Endothelial cell of umbilical vein (primary cell): ENCODE measurements at regions not wholly inside any gene's neighbourhood (a gene's known extent, or its start where the extent isn't known, plus 50 kb on each side); places are given as distances from the start of the nearest gene placed in this dataset.

Experiments used
- BruUV-seq: library from RNA; stranded (reverse); fragments of 400-500 nt; replicated peaks from 2 replicates; lab custom pipeline; 2021; lab: Mats Ljungman, UMichigan
- CTCF ChIA-PET: fragments of 300-600, 350-600 bp; sonication (Branson Sonifier 250); formaldehyde crosslinking; loops from one replicate; lab custom pipeline; 2021; ENCODE audit warnings: antibody characterized with exemption, inconsistent platforms; lab: Charles Lee
- POLR2A ChIA-PET: fragments of 300-600, 350-600 bp; sonication (Branson Sonifier 250); formaldehyde crosslinking; loops from one replicate; lab custom pipeline; 2021; ENCODE audit warnings: antibody characterized with exemption, inconsistent platforms; lab: Charles Lee
- DNase-seq: peaks from one replicate; pipeline ENCODE4 v3.0.0-alpha.2; 2011; ENCODE audit warnings: low read depth, low spot score
- FAIRE-seq: peaks from 2 replicates; lab custom pipeline; 2011; peaks lifted over from hg19 to GRCh38; lab: Jason Lieb, UNC
- H2AFZ ChIP-seq: 2 replicates; pipeline ENCODE4 v1.6.0; 2012; ENCODE audit warnings: low read depth, low read length, control low read depth, inconsistent platforms
- H3K27ac ChIP-seq: 2 replicates; pipeline ENCODE4 v1.5.1; 2011; ENCODE audit warnings: low read depth, mild to moderate bottlenecking, control low read depth, low read length, moderate library complexity; ENCODE audit not compliant: insufficient read depth
- H3K27me3 ChIP-seq, 2 experiments: 2 replicates each; pipeline versions ENCODE4 v1.6.0 to v1.6.1; 2011; ENCODE audit warnings: low read length in 2 of 2, mixed read lengths in 1 of 2; ENCODE audit not compliant: control insufficient read depth in 2 of 2, insufficient read depth in 2 of 2
- H3K36me3 ChIP-seq, 2 experiments: 2 replicates in 1 of 2; 3 replicates in 1 of 2; pipeline ENCODE4 v1.5.1; 2011; ENCODE audit warnings: low read length in 2 of 2, mild to moderate bottlenecking in 1 of 2, moderate library complexity in 1 of 2; ENCODE audit not compliant: control insufficient read depth in 2 of 2, insufficient read depth in 2 of 2; ENCODE audit errors: extremely low read depth in 1 of 2
- H3K4me1 ChIP-seq: 3 replicates; pipeline ENCODE4 v1.5.1; 2011; ENCODE audit warnings: mild to moderate bottlenecking, low read length; ENCODE audit not compliant: control insufficient read depth, insufficient read depth; ENCODE audit errors: extremely low read depth
- H3K4me2 ChIP-seq: 2 replicates; pipeline ENCODE4 v1.6.1; 2011; ENCODE audit warnings: low read length, control low read depth, mixed read lengths; ENCODE audit not compliant: insufficient read depth
- H3K4me3 ChIP-seq, 3 experiments: fragments of 200-600 bp in 1 of 3; sonication (generic), shearing (Covaris generic) in 1 of 3; replicated peaks in 1 of 3; 2 replicates each; pipeline ENCODE4 v1.5.1; 2011 to 2016; ENCODE audit warnings: control low read depth in 3 of 3, low read length in 3 of 3, mild to moderate bottlenecking in 2 of 3, inconsistent platforms in 1 of 3, low read depth in 1 of 3, moderate library complexity in 1 of 3; ENCODE audit not compliant: insufficient read depth in 1 of 3
- H3K79me2 ChIP-seq: 2 replicates; pipeline ENCODE4 v1.6.0; 2012; ENCODE audit warnings: low read length, inconsistent platforms; ENCODE audit not compliant: control insufficient read depth, insufficient read depth
- H3K9ac ChIP-seq: replicated peaks from 2 replicates; pipeline ENCODE3; 2011; ENCODE audit warnings: low read length, control low read depth; ENCODE audit not compliant: insufficient read depth; ENCODE audit errors: extremely low read depth
- H3K9me1 ChIP-seq: replicated peaks from 3 replicates; pipeline ENCODE4 v1.6.0; 2011; ENCODE audit warnings: mild to moderate bottlenecking, low read length; ENCODE audit not compliant: control insufficient read depth, insufficient read depth; ENCODE audit errors: extremely low read depth
- H3K9me3 ChIP-seq: replicated peaks from 2 replicates; pipeline ENCODE4 v1.5.1; 2012; ENCODE audit warnings: low read length, inconsistent platforms; ENCODE audit not compliant: control insufficient read depth, insufficient read depth
- H4K20me1 ChIP-seq: replicated peaks from 2 replicates; pipeline ENCODE3; 2011; ENCODE audit warnings: mild to moderate bottlenecking, low read length; ENCODE audit not compliant: control insufficient read depth, insufficient read depth; ENCODE audit errors: extremely low read depth
- EZH2 ChIP-seq: IDR thresholded peaks from 2 replicates; pipeline ENCODE4 v1.6.1; 2012; ENCODE audit warnings: borderline replicate concordance, low read depth, mild to moderate bottlenecking, moderate library complexity, low read length, inconsistent platforms; ENCODE audit not compliant: severe bottlenecking
- FOS ChIP-seq: IDR thresholded peaks from 2 replicates; pipeline ENCODE4 v1.6.1; 2011; ENCODE audit warnings: mild to moderate bottlenecking, low read length, moderate library complexity, borderline replicate concordance; ENCODE audit not compliant: insufficient read depth
- GATA2 ChIP-seq: IDR thresholded peaks from 2 replicates; pipeline ENCODE4 v1.7.0; 2011; ENCODE audit warnings: low read depth, mild to moderate bottlenecking, moderate library complexity, mixed read lengths, low read length; ENCODE audit not compliant: insufficient read length, insufficient read depth
- JUN ChIP-seq: IDR thresholded peaks from 2 replicates; pipeline ENCODE4 v1.6.1; 2011; ENCODE audit warnings: borderline replicate concordance, low read depth; ENCODE audit not compliant: insufficient read length, insufficient read depth
- MYC ChIP-seq: IDR thresholded peaks from one replicate; pipeline ENCODE4 v1.6.1; 2011; ENCODE audit warnings: mild to moderate bottlenecking, low read depth, low read length
- POLR2A ChIP-seq: IDR thresholded peaks from 2 replicates; pipeline ENCODE4 v1.6.1; 2012; ENCODE audit warnings: low read depth, mild to moderate bottlenecking, control low read depth, low read length
- POLR2AphosphoS5 ChIP-seq: IDR thresholded peaks from 2 replicates; pipeline ENCODE4 v1.6.1; 2012; ENCODE audit warnings: low read depth, mild to moderate bottlenecking, control low read depth, low read length, moderate library complexity; ENCODE audit not compliant: insufficient read depth
- dilution Hi-C: fragments of 300-500 bp; cut with MboI; formaldehyde crosslinking; loops from one replicate; pipeline ENCODE4 v1.15.0; 2019; ENCODE audit warnings: low sequenced_read_pairs; ENCODE audit not compliant: extremely low pct_ligation_motif_present
- intact Hi-C: fragments of 100-400 bp; cut with micrococcal nuclease; formaldehyde crosslinking; loops from one replicate; pipeline ENCODE4 v1.10.0; 2022
- TF ChIP-seq, protein P1 (sequence below): IDR thresholded peaks from 2 replicates; pipeline ENCODE4 v1.6.1; 2011; ENCODE audit not compliant: insufficient read depth, insufficient read length
- TF ChIP-seq, protein P2 (sequence below), 2 donors: IDR thresholded peaks; 1 replicate in 1 of 2; 2 replicates in 1 of 2; pipeline ENCODE4 v1.5.1; 2011; ENCODE audit warnings: low read length in 2 of 2, mild to moderate bottlenecking in 2 of 2, moderate library complexity in 2 of 2, control low read depth in 1 of 2, inconsistent platforms in 1 of 2, low read depth in 1 of 2; ENCODE audit not compliant: insufficient read depth in 1 of 2; ENCODE audit errors: extremely low read depth in 1 of 2

DNA sequence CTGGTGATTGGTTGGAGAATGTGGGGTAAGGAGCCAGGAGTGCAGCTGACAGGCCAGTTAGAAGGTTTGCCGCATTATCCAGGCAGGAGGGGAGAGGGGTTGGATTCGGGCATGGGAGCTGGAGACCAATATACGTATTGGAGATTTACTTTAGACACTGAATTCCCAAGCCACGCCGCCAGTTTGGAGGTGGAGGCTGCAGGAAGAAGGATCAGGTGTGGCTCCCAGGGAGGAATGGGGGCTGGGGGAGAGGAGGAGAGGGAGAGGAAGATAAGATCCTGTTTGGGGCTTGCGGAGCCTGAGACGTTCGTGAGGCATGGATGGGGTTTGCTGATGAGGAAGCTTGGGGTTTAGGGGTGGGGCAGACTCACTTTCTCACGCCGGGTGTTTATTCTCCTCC lies 155.1 kb upstream of the IGSF21 start:
- FAIRE-seq: no peak
- ChIA-PET CTCF (no interaction called here), POLR2A (no interaction called here)
- Histone ChIP-seq H3K4me2 (no peak overlapping the region), H2AFZ (no peak overlapping the region), H3K4me1 (no peaks in the 10 kb centered on the region), H4K20me1 (no peaks in the 10 kb centered on the region), H3K9me1 (no peaks in the 10 kb centered on the region), H3K79me2 (no peaks in the 10 kb centered on the region), H3K27ac (no peak overlapping the region), H3K4me3 (no peak overlapping the region), H3K36me3 (no peaks in the 10 kb centered on the region), H3K27me3 (no peaks in the 10 kb centered on the region), H3K9ac (no peak overlapping the region), H3K9me3 (peaks cover under 1% of the 10 kb centered on the region)
- intact Hi-C loops (no loop called here), dilution Hi-C loops (no loop called here)
- BruUV-seq: no TSS peak
- TF ChIP-seq POLR2A (no peak), FOS (no peak), MYC (no peak), GATA2 (no peak), EZH2 (no peak), POLR2AphosphoS5 (no peak), JUN (no peak)
- TF ChIP-seq, protein P1, sequence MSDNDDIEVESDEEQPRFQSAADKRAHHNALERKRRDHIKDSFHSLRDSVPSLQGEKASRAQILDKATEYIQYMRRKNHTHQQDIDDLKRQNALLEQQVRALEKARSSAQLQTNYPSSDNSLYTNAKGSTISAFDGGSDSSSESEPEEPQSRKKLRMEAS: no peak
- TF ChIP-seq, protein P2, sequence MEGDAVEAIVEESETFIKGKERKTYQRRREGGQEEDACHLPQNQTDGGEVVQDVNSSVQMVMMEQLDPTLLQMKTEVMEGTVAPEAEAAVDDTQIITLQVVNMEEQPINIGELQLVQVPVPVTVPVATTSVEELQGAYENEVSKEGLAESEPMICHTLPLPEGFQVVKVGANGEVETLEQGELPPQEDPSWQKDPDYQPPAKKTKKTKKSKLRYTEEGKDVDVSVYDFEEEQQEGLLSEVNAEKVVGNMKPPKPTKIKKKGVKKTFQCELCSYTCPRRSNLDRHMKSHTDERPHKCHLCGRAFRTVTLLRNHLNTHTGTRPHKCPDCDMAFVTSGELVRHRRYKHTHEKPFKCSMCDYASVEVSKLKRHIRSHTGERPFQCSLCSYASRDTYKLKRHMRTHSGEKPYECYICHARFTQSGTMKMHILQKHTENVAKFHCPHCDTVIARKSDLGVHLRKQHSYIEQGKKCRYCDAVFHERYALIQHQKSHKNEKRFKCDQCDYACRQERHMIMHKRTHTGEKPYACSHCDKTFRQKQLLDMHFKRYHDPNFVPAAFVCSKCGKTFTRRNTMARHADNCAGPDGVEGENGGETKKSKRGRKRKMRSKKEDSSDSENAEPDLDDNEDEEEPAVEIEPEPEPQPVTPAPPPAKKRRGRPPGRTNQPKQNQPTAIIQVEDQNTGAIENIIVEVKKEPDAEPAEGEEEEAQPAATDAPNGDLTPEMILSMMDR (IDR thresholded peaks at IDR 0.05; ENCODE audit: extremely low read depth in 1 of 2, insufficient read depth in 1 of 2, low read depth in 1 of 2, low read length in 2 of 2): no peak
- no peak for DNase-seq
